ENCODE measurements at regions not wholly inside any gene's neighbourhood (a gene's known extent, or its start where the extent isn't known, plus 50 kb on each side); places are given as distances from the start of the nearest gene placed in this dataset.
"Not testable (repeated sequence)": the region's sequence is repeated elsewhere in the genome, so short reads cannot be mapped to it uniquely, and the experiment has no call there.

GRCh38 chr14:81982046-81982445, 448.4 kb upstream of the SEL1L start:
- H3K36me3 ChIP-seq, result no peaks in the 10 kb centered on the region
- no peaks in the 10 kb centered on the region for H3K9me3 ChIP-seq (replicated peaks)
- H3K27me3 ChIP-seq (replicated peaks), result no peaks in the 10 kb centered on the region

GRCh38 chr14:81986005-81986404, 452.4 kb upstream of the SEL1L start:
- no peak for DNase-seq (ENCODE audit: low read depth in 1 of 2, low spot score in 2 of 2)
- no peaks in the 10 kb centered on the region for H3K9me3 ChIP-seq (replicated peaks)
- H3K36me3 ChIP-seq, result no peaks in the 10 kb centered on the region
- H3K27me3 ChIP-seq (replicated peaks), result no peaks in the 10 kb centered on the region
- no peaks in the 10 kb centered on the region for H3K4me1 ChIP-seq (replicated peaks)
- no peak overlapping the region for H3K27ac ChIP-seq
- H3K4me3 ChIP-seq, result no peak overlapping the region

More at GRCh38 chr14:81982046-81982445, 448.4 kb upstream of the SEL1L start:
- H3K4me1 ChIP-seq (replicated peaks), result no peaks in the 10 kb centered on the region
- no peak overlapping the region for H3K4me3 ChIP-seq
- no peak overlapping the region for H3K27ac ChIP-seq
- DNase-seq (ENCODE audit: low read depth in 1 of 2, low spot score in 2 of 2), result no peak

GRCh38 chr14:81989211-81989610, 455.6 kb upstream of the SEL1L start:
- no peak overlapping the region for H3K27ac ChIP-seq
- no peak for DNase-seq (ENCODE audit: low read depth in 1 of 2, low spot score in 2 of 2)
- no peak overlapping the region for H3K4me3 ChIP-seq
- H3K4me1 ChIP-seq (replicated peaks), result no peaks in the 10 kb centered on the region
- no peaks in the 10 kb centered on the region for H3K36me3 ChIP-seq
- H3K27me3 ChIP-seq (replicated peaks), result no peaks in the 10 kb centered on the region
- no peaks in the 10 kb centered on the region for H3K9me3 ChIP-seq (replicated peaks)

- H3K9me3 ChIP-seq (replicated peaks), result no peaks in the 10 kb centered on the region
Measured at GRCh38 chr14:81990312-81990761, 456.7 kb upstream of the SEL1L start.

GRCh38 chr14:81991998-81992397, 458.3 kb upstream of the SEL1L start:
- H3K4me1 ChIP-seq (replicated peaks), result no peaks in the 10 kb centered on the region
- no peak overlapping the region for H3K4me3 ChIP-seq
- no peaks in the 10 kb centered on the region for H3K9me3 ChIP-seq (replicated peaks)
- H3K36me3 ChIP-seq, result no peaks in the 10 kb centered on the region
- H3K27ac ChIP-seq, result no peak overlapping the region
- H3K27me3 ChIP-seq (replicated peaks), result no peaks in the 10 kb centered on the region
- no peak for DNase-seq (ENCODE audit: low read depth in 1 of 2, low spot score in 2 of 2)

More at GRCh38 chr14:81990312-81990761, 456.7 kb upstream of the SEL1L start:
- Histone ChIP-seq H3K27ac (no peak overlapping the region), H3K36me3 (no peaks in the 10 kb centered on the region), H3K4me3 (no peak overlapping the region), H3K27me3 (replicated peaks) (no peaks in the 10 kb centered on the region), H3K4me1 (replicated peaks) (no peaks in the 10 kb centered on the region)
- DNase-seq (ENCODE audit: low read depth in 1 of 2, low spot score in 2 of 2), result peak in 1 of 2 experiments; percentile 4

GRCh38 chr14:81993432-81993831, 459.8 kb upstream of the SEL1L start:
- Histone ChIP-seq H3K4me1 (replicated peaks) (no peaks in the 10 kb centered on the region), H3K36me3 (no peaks in the 10 kb centered on the region), H3K4me3 (no peak overlapping the region), H3K9me3 (replicated peaks) (no peaks in the 10 kb centered on the region), H3K27ac (no peak overlapping the region), H3K27me3 (replicated peaks) (no peaks in the 10 kb centered on the region)
- DNase-seq (ENCODE audit: low read depth in 1 of 2, low spot score in 2 of 2), result no peak

GRCh38 chr14:82003426-82003825, 469.8 kb upstream of the SEL1L start:
- no peak overlapping the region for H3K4me3 ChIP-seq
- H3K36me3 ChIP-seq, result no peaks in the 10 kb centered on the region
- H3K27me3 ChIP-seq (replicated peaks), result no peaks in the 10 kb centered on the region
- no peaks in the 10 kb centered on the region for H3K4me1 ChIP-seq (replicated peaks)
- no peaks in the 10 kb centered on the region for H3K9me3 ChIP-seq (replicated peaks)
- DNase-seq (ENCODE audit: low read depth in 1 of 2, low spot score in 2 of 2), result no peak
- no peak overlapping the region for H3K27ac ChIP-seq

- H3K27me3 ChIP-seq (replicated peaks), result no peaks in the 10 kb centered on the region
- no peaks in the 10 kb centered on the region for H3K4me1 ChIP-seq (replicated peaks)
- H3K27ac ChIP-seq, result no peak overlapping the region
- H3K9me3 ChIP-seq (replicated peaks), result no peaks in the 10 kb centered on the region; the same call in 1 of the 2 replicates
- no peak for DNase-seq (ENCODE audit: low read depth in 1 of 2, low spot score in 2 of 2)
- no peak overlapping the region for H3K4me3 ChIP-seq
- no peaks in the 10 kb centered on the region for H3K36me3 ChIP-seq
Measured at GRCh38 chr14:82009076-82009475, 475.4 kb upstream of the SEL1L start.

- Histone ChIP-seq H3K27me3 (replicated peaks) (no peaks in the 10 kb centered on the region), H3K9me3 (replicated peaks) (no peaks in the 10 kb centered on the region; the same call in 1 of the 2 replicates), H3K36me3 (no peaks in the 10 kb centered on the region), H3K4me1 (replicated peaks) (no peaks in the 10 kb centered on the region), H3K4me3 (no peak overlapping the region), H3K27ac (no peak overlapping the region)
- DNase-seq (ENCODE audit: low read depth in 1 of 2, low spot score in 2 of 2), result no peak
Measured at GRCh38 chr14:82009993-82010392, 476.3 kb upstream of the SEL1L start.

- no peaks in the 10 kb centered on the region; the same call in 1 of the 2 replicates for H3K9me3 ChIP-seq (replicated peaks)
- no peaks in the 10 kb centered on the region for H3K36me3 ChIP-seq
- H3K4me1 ChIP-seq (replicated peaks), result no peaks in the 10 kb centered on the region
- no peak for DNase-seq (ENCODE audit: low read depth in 1 of 2, low spot score in 2 of 2)
- H3K4me3 ChIP-seq, result no peak overlapping the region
- H3K27me3 ChIP-seq (replicated peaks), result no peaks in the 10 kb centered on the region
- no peak overlapping the region for H3K27ac ChIP-seq
Measured at GRCh38 chr14:82011460-82011859, 477.8 kb upstream of the SEL1L start.

- no peaks in the 10 kb centered on the region for H3K4me1 ChIP-seq (replicated peaks)
- H3K27ac ChIP-seq, result no peak overlapping the region
- H3K36me3 ChIP-seq, result no peaks in the 10 kb centered on the region
- no peaks in the 10 kb centered on the region for H3K27me3 ChIP-seq (replicated peaks)
- no peak for DNase-seq (ENCODE audit: low read depth in 1 of 2, low spot score in 2 of 2)
- peaks cover under 1% of the 10 kb centered on the region; the same call in 1 of the 2 replicates for H3K9me3 ChIP-seq (replicated peaks)
- no peak overlapping the region for H3K4me3 ChIP-seq
Measured at GRCh38 chr14:82029038-82029437, 495.4 kb upstream of the SEL1L start.

- Histone ChIP-seq H3K9me3 (replicated peaks) (peaks cover 4% of the 10 kb centered on the region; the same call in 1 of the 2 replicates), H3K4me3 (no peak overlapping the region), H3K27ac (no peak overlapping the region), H3K4me1 (replicated peaks) (no peaks in the 10 kb centered on the region), H3K36me3 (no peaks in the 10 kb centered on the region), H3K27me3 (replicated peaks) (no peaks in the 10 kb centered on the region)
- no peak for DNase-seq (ENCODE audit: low read depth in 1 of 2, low spot score in 2 of 2)
Measured at GRCh38 chr14:82035397-82035796, 501.7 kb upstream of the SEL1L start.

GRCh38 chr14:82038066-82038465, 504.4 kb upstream of the SEL1L start:
- not testable (repeated sequence) for H3K36me3 ChIP-seq; H3K4me3 ChIP-seq; H3K9me3 ChIP-seq (replicated peaks); DNase-seq (ENCODE audit: low read depth in 1 of 2, low spot score in 2 of 2); H3K27ac ChIP-seq; H3K27me3 ChIP-seq (replicated peaks); H3K4me1 ChIP-seq (replicated peaks)

GRCh38 chr14:82045339-82045738, 511.7 kb upstream of the SEL1L start:
- Histone ChIP-seq H3K27ac (no peak overlapping the region), H3K4me1 (replicated peaks) (no peaks in the 10 kb centered on the region), H3K27me3 (replicated peaks) (no peaks in the 10 kb centered on the region), H3K4me3 (no peak overlapping the region), H3K36me3 (no peaks in the 10 kb centered on the region), H3K9me3 (replicated peaks) (no peaks in the 10 kb centered on the region; the same call in none of the 2 replicates)
- no peak for DNase-seq (ENCODE audit: low read depth in 1 of 2, low spot score in 2 of 2)
